Brain microvascular endothelial cell (primary cell): ENCODE measurements at regions not wholly inside any gene's neighbourhood (a gene's known extent, or its start where the extent isn't known, plus 50 kb on each side); places are given as distances from the start of the nearest gene placed in this dataset.
"Not testable (repeated sequence)": the region's sequence is repeated elsewhere in the genome, so short reads cannot be mapped to it uniquely, and the experiment has no call there.

Source experiments
- DNase-seq: peaks from one replicate; pipeline ENCODE4 v3.0.0-alpha.2; 2020
- H3K27ac ChIP-seq: fragments of 250-450 bp; sonication (Bioruptor Pico); 2 replicates; pipeline ENCODE4 v1.5.1; 2020; ENCODE audit warnings: mild to moderate bottlenecking, moderate library complexity
- H3K27me3 ChIP-seq: fragments of 250-450 bp; sonication (Bioruptor Pico); replicated peaks from 2 replicates; pipeline ENCODE4 v1.5.1; 2020; ENCODE audit warnings: mild to moderate bottlenecking
- H3K36me3 ChIP-seq: fragments of 250-450 bp; sonication (Bioruptor Pico); replicated peaks from 2 replicates; pipeline ENCODE4 v1.5.1; 2020; ENCODE audit warnings: mild to moderate bottlenecking
- H3K4me3 ChIP-seq: 2 replicates; pipeline ENCODE4 v1.5.1; 2011; ENCODE audit warnings: low read depth, mild to moderate bottlenecking, control low read depth, low read length, moderate library complexity
- CTCF ChIP-seq: IDR thresholded peaks from 2 replicates; pipeline ENCODE4 v1.5.1; 2011; ENCODE audit warnings: low read depth, mild to moderate bottlenecking, moderate library complexity, low read length, control low read depth, inconsistent platforms; ENCODE audit errors: missing control alignments
- in situ Hi-C: cut with HindIII; loops from 2 replicates; pipeline ENCODE4 v1.10.0; 2017; ENCODE audit warnings: low sequenced_read_pairs, low pct_ligation_motif_present

- DNase-seq, result no peak
- no peak for TF ChIP-seq CTCF
- Histone ChIP-seq H3K36me3 (no peaks in the 10 kb centered on the region), H3K27me3 (no peaks in the 10 kb centered on the region), H3K4me3 (no peak overlapping the region), H3K27ac (no peak overlapping the region)
- in situ Hi-C loops, result no loop called here
Measured at GRCh38 chr13:78060966-78061365, 142.3 kb upstream of the EDNRB start.

DNA sequence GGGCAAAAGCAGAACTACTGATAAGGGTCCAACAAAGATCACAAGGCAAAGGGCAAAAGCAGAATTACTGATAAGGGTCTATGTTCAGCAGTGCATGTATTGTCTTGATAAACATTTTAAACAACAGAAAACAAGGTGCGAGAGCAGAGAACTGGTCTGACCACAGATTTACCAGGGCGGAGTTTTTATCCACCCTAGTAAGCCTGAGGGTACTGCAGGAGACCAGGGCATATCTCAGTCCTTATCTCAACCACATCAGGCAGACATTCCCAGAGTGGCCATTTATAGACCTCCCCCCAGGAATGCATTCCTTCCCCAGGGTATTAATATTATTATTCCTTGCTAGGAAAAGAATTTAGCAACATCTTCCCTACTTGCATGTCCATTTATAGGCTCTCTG lies 138.2 kb upstream of the EDNRB start:
- H3K4me3 ChIP-seq, H3K27me3 ChIP-seq, H3K36me3 ChIP-seq, DNase-seq, H3K27ac ChIP-seq, in situ Hi-C loops: not testable (repeated sequence)

DNA sequence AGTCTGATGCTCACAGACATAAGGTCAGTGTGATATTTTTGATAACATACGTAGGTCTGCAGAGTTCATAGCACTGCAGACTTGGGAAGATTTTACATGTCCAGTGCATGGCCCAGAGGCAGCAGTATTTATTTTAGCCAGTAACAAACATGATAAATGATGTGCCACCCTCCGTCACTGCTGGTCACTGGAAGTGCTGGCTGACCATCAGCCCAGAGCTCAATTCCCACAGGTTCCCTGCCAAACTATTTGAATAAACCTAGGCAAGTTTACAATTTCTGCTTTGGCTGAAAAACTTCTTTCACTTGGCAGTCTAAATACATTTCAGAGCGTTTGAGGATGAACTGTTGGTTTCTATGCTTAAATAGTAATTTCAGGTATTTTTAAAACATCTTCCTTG lies 135.5 kb upstream of the EDNRB start:
- Histone ChIP-seq H3K27ac (no peak overlapping the region), H3K36me3 (no peaks in the 10 kb centered on the region), H3K4me3 (no peak overlapping the region), H3K27me3 (no peaks in the 10 kb centered on the region)
- in situ Hi-C loops, result no loop called here
- no peak for TF ChIP-seq CTCF
- DNase-seq, result no peak

DNA sequence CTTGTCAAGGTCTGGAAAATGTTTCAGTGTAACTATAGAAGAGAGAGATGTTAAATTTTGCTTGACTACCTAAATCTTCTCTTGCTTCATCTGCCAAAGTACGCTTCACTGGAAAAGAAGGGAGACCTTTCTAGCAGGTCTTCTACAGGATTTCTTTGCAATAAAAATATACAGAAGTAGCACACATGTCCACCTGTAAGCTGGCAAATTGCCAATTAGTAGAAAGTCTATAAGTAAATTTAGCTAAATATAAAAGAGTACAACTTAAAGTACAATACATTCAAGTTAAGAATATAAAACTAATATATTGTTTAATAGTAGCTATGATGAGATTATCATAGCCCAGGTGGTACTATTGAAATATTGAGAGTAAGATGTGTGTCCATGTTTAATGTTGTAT lies 128.5 kb upstream of the EDNRB start:
- in situ Hi-C loops, result no loop called here
- Histone ChIP-seq H3K27ac (no peak overlapping the region), H3K36me3 (no peaks in the 10 kb centered on the region), H3K27me3 (no peaks in the 10 kb centered on the region), H3K4me3 (no peak overlapping the region)
- TF ChIP-seq CTCF, result no peak
- no peak for DNase-seq

DNA sequence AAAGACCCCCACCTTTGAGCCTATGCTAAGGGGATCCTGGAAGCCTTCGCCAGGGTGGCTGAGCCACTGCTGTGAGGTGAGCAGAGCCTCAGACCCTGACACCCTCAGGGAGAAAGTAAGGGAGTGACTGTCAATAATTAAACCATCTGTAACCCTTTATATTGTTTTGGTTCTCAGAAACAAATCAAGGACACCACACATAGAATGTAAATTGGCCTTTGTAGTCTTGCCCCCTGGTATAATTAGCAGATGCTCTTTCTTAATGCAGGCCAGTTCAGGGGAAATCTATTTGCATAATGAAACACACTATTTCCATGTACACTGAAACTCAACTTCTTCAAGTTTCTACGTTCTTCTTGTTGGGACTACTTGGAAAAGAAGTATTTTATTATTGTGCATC lies 127.7 kb upstream of the EDNRB start:
- in situ Hi-C loops, result no loop called here
- Histone ChIP-seq H3K36me3 (no peaks in the 10 kb centered on the region), H3K4me3 (no peak overlapping the region), H3K27ac (no peak overlapping the region), H3K27me3 (no peaks in the 10 kb centered on the region)
- DNase-seq, result no peak
- TF ChIP-seq CTCF, result no peak

DNA sequence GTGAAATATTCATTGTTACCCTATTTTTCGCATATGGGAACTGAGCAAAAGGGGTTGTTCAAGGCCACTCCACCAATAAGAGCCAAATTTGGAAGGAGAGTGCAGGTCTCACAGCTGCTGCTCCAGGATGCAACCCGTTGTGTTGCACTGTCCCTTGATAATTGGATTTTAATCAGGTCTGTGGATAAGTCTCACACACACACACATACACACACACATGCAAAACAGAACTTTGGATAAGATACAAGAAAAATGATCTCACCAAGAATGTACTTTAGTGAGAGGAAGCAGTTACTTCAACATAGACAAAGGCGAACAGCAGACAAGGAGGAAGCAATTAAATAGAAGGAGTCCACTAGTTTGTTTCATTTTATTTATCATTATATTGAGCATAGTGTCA lies 127.3 kb upstream of the EDNRB start:
- H3K27ac ChIP-seq, result no peak overlapping the region
- no peak overlapping the region for H3K4me3 ChIP-seq
- TF ChIP-seq CTCF, result no peak
- in situ Hi-C loops, result no loop called here
- DNase-seq, result no peak
- H3K36me3 ChIP-seq, result no peaks in the 10 kb centered on the region
- no peaks in the 10 kb centered on the region for H3K27me3 ChIP-seq

DNA sequence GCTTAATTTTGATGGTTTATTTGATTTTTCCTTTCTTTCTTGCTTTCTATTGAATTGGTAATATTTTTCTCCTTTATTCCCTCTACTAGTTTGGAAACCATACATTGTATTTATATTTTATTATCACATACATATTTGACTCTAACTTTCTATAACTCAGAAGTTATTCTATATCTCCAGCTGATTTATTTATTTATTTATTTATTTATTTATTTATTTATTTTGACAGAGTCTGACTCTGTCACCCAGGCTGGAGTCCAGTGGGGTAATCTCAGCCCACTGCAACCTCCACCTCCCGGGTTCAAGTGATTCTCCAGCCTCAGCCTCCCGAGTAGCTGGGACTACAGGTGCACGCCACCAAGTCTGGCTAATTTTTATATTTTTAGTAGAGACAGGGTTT lies 122.7 kb upstream of the EDNRB start:
- H3K4me3 ChIP-seq, in situ Hi-C loops, H3K36me3 ChIP-seq, H3K27ac ChIP-seq, H3K27me3 ChIP-seq, DNase-seq: not testable (repeated sequence)
